HG03457 (cell line): ENCODE measurements at regions not wholly inside any gene's neighbourhood (a gene's known extent, or its start where the extent isn't known, plus 50 kb on each side); places are given as distances from the start of the nearest gene placed in this dataset.
"Not testable (repeated sequence)": the region's sequence is repeated elsewhere in the genome, so short reads cannot be mapped to it uniquely, and the experiment has no call there.

Experiments used
- ATAC-seq: cut with Tn5 transposase; IDR thresholded peaks from one replicate; pipeline ENCODE4 v1.9.1; 2021; ENCODE audit warnings: moderate number of reproducible peaks; ENCODE audit not compliant: unreplicated experiment

DNA sequence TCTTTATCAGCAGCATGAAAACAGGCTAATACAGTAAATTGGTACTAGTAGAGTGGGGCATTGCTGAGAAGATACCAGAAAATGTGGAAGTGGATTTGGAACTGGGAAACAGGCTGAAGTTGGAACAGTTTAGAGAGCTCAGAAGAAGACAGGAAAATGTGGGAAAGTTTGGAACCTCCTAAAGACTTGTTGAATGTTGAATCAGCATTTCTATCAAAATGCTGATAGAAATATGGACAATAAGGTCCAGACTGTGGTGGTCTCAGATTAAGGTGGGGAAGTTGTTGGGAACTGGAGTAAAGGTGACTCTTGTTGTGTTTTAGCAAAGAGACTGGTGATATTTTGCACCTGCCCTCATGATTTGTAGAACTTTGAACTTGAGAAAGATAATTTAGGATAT lies 231.2 kb upstream of the KCND2 start:
- ATAC-seq, result no peak

GRCh38 chr7:120043250-120043649 lies 229.7 kb upstream of the KCND2 start:
- ATAC-seq, result no peak

DNA sequence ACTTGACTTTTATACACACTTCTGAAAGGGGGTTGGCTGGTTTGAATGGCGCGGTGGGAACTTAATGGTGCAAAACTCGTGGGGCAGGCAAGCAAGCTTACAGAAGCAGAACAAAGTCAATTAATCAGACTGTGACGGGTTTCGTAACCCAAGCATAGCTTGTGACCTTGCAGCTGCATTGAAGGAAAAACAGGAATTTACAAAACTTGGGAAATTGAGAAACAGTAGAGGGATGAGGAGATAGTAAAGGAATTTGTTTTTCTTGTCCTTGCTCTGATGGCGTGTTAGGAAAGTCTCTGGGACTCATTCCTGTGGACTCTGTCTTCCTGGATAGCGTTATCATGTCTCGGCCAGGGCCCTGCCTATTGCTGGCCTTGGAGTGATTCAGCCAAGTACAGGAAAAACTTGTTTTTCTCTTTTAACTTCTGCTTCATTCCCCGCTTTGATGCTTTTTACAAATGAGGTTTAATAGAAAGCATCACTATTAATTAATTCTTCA lies 220.0 kb upstream of the KCND2 start:
- no peak for ATAC-seq

DNA sequence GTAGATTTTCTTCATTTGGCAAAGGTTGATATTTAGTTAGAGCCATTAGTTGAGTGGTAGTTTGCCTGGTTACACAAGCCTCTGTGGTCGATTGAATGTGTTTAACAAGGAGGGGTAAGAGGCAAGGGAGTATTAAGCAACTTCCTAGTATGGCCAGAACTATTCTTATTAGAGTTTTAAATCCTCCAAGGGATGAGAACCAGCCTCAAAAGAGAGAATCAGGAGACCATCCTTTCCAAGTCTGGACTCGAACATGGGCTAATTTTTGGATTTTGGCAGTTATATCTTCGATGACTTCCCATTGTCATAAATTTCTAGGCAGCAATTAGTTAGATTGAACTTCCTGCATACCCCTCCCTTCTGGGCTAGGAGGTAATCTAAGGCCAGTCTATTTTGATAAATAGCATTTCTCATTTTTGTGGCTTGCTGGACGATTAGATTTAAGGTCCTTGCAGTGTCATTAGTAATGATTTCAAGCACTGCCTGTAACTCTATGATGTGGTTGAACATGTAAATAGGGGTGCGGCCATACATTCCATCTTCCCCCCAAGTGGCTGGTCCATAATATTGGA lies 219.5 kb upstream of the KCND2 start:
- ATAC-seq, result no peak

- ATAC-seq, result no peak
Observed at GRCh38 chr7:120054376-120055100, 218.4 kb upstream of the KCND2 start.

- ATAC-seq, result no peak
Observed at GRCh38 chr7:120055300-120055699, 217.7 kb upstream of the KCND2 start.

DNA sequence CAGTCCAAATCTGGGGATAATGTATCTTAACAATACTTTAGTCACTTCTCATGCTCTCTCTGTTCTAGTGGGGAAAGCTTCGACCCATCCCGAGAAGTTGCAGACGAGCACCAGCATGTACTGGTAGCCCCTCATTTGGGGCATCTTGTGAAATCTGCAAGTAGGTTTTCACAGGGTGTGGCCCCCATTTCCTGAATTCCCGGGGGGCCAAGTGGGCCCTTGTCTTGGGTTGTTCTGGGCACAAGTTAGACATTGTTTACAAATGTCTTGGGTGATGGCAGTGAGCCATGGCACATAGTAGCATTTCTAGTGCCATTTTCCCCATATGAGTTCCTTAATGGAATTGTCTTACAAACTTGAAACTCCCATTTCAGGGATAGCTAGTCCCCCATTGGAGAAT lies 216.7 kb upstream of the KCND2 start:
- ATAC-seq, result no peak

DNA sequence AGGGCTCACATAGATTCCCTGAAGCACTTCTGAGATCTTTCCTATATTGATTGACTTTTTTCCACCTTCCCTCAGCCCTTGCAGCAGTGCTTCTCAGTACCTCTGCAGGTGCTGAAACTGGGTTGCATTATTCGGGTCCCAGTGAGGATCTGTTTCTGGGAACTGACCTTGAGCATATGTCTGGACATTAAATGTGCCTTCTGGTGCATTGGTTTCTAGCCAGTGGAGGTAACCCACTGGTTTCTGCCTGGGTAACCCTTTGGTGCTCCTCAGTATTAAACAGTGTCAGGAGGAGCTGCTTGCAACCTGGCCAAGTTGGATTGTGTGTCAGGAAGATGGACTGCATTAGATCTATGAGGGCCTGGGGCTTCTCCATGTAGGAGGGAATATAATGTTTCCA lies 213.3 kb upstream of the KCND2 start:
- no peak for ATAC-seq

GRCh38 chr7:120060281-120060680 lies 212.7 kb upstream of the KCND2 start:
- no peak for ATAC-seq

- no peak for ATAC-seq
Observed at GRCh38 chr7:120060875-120061274, 212.1 kb upstream of the KCND2 start.

- no peak for ATAC-seq
Observed at GRCh38 chr7:120064565-120064964, 208.4 kb upstream of the KCND2 start.

- not testable (repeated sequence) for ATAC-seq
Observed at GRCh38 chr7:120066898-120067297, 206.1 kb upstream of the KCND2 start.

DNA sequence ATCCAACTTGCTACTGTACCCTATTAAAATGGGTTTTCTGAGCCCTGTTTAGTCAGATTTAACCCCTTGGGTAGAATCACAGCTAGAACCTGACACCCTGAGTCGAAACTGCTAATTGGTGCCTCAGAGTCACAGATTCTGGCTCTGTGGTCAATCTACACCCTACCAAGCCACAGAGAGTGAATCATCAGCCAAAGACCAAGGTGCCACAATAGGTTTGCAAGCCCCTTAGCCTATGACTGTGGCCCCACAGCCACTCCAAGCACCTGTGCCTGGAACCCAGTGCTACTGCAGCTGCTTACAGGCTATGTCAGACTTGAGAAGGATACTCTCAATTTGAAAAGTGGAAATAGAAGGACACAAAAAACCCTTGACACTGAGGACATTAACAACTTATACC lies 202.8 kb upstream of the KCND2 start:
- no peak for ATAC-seq

DNA sequence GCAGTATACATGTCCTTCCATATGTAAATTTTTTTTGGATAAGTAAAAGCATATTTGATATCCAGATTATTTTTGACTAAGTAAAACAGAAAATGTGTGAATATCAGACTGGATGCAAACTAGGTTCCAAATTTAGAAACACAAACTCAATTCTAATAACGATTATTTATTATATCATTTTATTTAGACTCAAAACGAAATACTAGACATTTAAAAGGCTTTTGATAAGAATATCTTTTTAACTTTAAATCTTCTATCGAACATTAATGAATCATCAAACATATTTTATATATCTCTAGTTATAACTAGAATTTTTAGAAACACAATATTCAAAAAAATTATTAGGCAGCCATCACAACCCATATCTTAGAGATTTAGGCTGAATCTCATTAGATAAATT lies 195.2 kb upstream of the KCND2 start:
- ATAC-seq, result no peak

GRCh38 chr7:120079022-120079421 lies 194.0 kb upstream of the KCND2 start:
- ATAC-seq, result no peak

DNA sequence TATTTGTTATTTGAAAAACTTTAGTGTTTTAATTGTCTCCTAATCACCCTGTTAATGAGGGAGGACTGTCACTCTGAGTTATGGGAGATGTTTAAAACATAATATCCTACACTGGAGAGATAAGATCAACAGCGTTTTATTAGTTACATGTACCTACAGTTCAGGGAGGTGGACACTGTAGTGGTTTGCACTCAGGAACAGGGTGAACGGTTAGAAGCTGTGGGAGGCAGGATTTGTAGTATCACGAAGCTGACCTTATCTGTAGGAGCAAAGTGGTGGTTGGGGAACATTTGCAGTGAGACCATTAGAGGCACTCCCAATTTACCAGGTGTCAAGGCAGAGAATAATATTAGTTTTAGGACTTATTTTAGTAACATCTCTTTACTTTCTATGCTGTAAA lies 193.3 kb upstream of the KCND2 start:
- no peak for ATAC-seq

DNA sequence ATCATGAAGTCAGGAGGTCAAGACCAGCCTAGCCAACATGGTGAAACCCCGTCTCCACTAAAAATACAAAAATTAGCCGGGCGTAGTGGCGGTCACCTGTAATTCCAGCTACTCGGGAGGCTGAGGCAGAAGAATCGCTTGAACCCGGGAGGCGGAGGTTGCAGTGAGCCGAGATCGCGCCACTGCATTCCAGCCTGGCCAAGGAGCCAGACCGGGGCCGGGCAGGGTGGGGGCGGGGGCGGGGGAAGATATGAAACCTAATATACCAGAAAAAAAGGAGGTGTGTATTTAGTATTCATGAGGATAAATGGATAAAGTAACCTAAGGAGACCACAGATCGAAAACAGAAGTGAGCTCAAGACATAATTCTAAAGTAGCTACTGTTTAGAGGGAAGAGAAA lies 186.5 kb upstream of the KCND2 start:
- not testable (repeated sequence) for ATAC-seq

- no peak for ATAC-seq
Observed at GRCh38 chr7:120089968-120090367, 183.0 kb upstream of the KCND2 start.

GRCh38 chr7:120091807-120092206 lies 181.2 kb upstream of the KCND2 start:
- ATAC-seq, result no peak

GRCh38 chr7:120097020-120097419 lies 176.0 kb upstream of the KCND2 start:
- ATAC-seq, result no peak

GRCh38 chr7:120097774-120098173 lies 175.2 kb upstream of the KCND2 start:
- no peak for ATAC-seq

- no peak for ATAC-seq
Observed at GRCh38 chr7:120108376-120108775, 164.6 kb upstream of the KCND2 start.

DNA sequence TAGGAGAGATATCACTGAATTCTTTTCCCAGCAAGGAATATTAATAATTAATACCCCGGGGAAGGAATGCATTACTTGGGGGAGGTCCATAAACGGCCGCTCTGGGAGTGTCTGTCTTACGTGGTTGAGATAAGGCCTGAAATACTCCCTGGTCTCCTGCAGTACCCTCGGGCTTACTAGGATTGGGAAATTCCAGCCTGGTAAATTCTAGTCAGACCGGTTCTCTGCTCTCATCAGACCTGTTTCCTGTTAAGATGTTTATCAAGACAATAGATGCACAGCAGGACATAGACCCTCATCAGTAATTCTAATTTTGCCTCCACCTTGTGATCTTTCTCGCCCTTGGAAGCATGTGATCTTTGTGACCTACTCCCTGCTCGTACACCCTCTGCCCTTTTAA lies 162.8 kb upstream of the KCND2 start:
- ATAC-seq, result no peak
